HG03039 (cell line): ENCODE measurements at regions not wholly inside any gene's neighbourhood (a gene's known extent, or its start where the extent isn't known, plus 50 kb on each side); places are given as distances from the start of the nearest gene placed in this dataset.
"Not testable (repeated sequence)": the region's sequence is repeated elsewhere in the genome, so short reads cannot be mapped to it uniquely, and the experiment has no call there.

Source experiments
- ATAC-seq: cut with Tn5 transposase; IDR thresholded peaks from one replicate; pipeline ENCODE4 v1.9.1; 2021; ENCODE audit warnings: mild to moderate bottlenecking, moderate library complexity; ENCODE audit not compliant: unreplicated experiment

GRCh38 chr14:106480287-106480686, 953.9 kb downstream of the TMEM121 start:
- not testable (repeated sequence) for ATAC-seq

- ATAC-seq, result not testable (repeated sequence)
These were observed 955.8 kb downstream of the TMEM121 start for GRCh38 chr14:106482213-106482612.

GRCh38 chr14:106487600-106487999, 961.2 kb downstream of the TMEM121 start:
- no peak for ATAC-seq

GRCh38 chr14:106488291-106488690, 961.9 kb downstream of the TMEM121 start:
- ATAC-seq, result no peak

GRCh38 chr14:106489112-106489881, 962.9 kb downstream of the TMEM121 start:
- no peak for ATAC-seq

GRCh38 chr14:106490442-106490841, 964.1 kb downstream of the TMEM121 start:
- ATAC-seq, result no peak

GRCh38 chr14:106491851-106492250, 965.5 kb downstream of the TMEM121 start:
- ATAC-seq, result no peak

- ATAC-seq, result no peak
These were observed 967.8 kb downstream of the TMEM121 start for GRCh38 chr14:106493962-106494823.

GRCh38 chr14:106500571-106500970, 974.2 kb downstream of the TMEM121 start:
- no peak for ATAC-seq

GRCh38 chr14:106501898-106502297, 975.5 kb downstream of the TMEM121 start:
- ATAC-seq, result no peak

- ATAC-seq, result no peak
These were observed 979.0 kb downstream of the TMEM121 start for GRCh38 chr14:106505366-106505765.

GRCh38 chr14:106506881-106507305, 980.5 kb downstream of the TMEM121 start:
- no peak for ATAC-seq

- ATAC-seq, result no peak
These were observed 981.0 kb downstream of the TMEM121 start for GRCh38 chr14:106507354-106507753.

- ATAC-seq, result no peak
These were observed 981.8 kb downstream of the TMEM121 start for GRCh38 chr14:106508216-106508615.

- no peak for ATAC-seq
These were observed 982.8 kb downstream of the TMEM121 start for GRCh38 chr14:106509176-106509575.

GRCh38 chr14:106509807-106510206, 983.4 kb downstream of the TMEM121 start:
- no peak for ATAC-seq

GRCh38 chr14:106511006-106511799, 984.8 kb downstream of the TMEM121 start:
- ATAC-seq, result no peak

GRCh38 chr14:106511800-106512198, 985.4 kb downstream of the TMEM121 start:
- no peak for ATAC-seq

GRCh38 chr14:106513302-106513701, 986.9 kb downstream of the TMEM121 start:
- ATAC-seq, result no peak

- no peak for ATAC-seq
These were observed 991.9 kb downstream of the TMEM121 start for GRCh38 chr14:106518054-106518943.
